Neuronal stem cell (in vitro differentiated cells): ENCODE measurements at regions not wholly inside any gene's neighbourhood (a gene's known extent, or its start where the extent isn't known, plus 50 kb on each side); places are given as distances from the start of the nearest gene placed in this dataset.

Experiments used
- DNase-seq: peaks from one replicate; pipeline ENCODE4 v3.0.0-alpha.2; 2013; ENCODE audit warnings: low spot score
- H2AFZ ChIP-seq: one replicate; pipeline ENCODE4 v1.6.1; 2013; ENCODE audit warnings: mild to moderate bottlenecking, low read length, inconsistent platforms
- H2AK5ac ChIP-seq: 2 replicates; pipeline ENCODE4 v1.6.1; 2013; ENCODE audit warnings: low read depth, mild to moderate bottlenecking, inconsistent platforms, low read length, moderate library complexity, mixed read lengths
- H2BK120ac ChIP-seq: 2 replicates; pipeline ENCODE4 v1.6.1; 2013; ENCODE audit warnings: low read depth, mild to moderate bottlenecking, inconsistent platforms, low read length, moderate library complexity, mixed read lengths
- H2BK12ac ChIP-seq: one replicate; pipeline ENCODE4 v1.6.1; 2013; ENCODE audit warnings: low read length, inconsistent platforms
- H2BK15ac ChIP-seq: 2 replicates; pipeline ENCODE4 v1.6.1; 2013; ENCODE audit warnings: mild to moderate bottlenecking, low read length, inconsistent platforms, mixed read lengths
- H2BK5ac ChIP-seq: one replicate; pipeline ENCODE4 v1.6.1; 2013; ENCODE audit warnings: inconsistent platforms, mild to moderate bottlenecking, low read length, moderate library complexity
- H3K14ac ChIP-seq: one replicate; pipeline ENCODE4 v1.6.1; 2013; ENCODE audit warnings: low read length, inconsistent platforms
- H3K18ac ChIP-seq: 2 replicates; pipeline ENCODE4 v1.6.1; 2013; ENCODE audit warnings: low read length, inconsistent platforms
- H3K23ac ChIP-seq: 2 replicates; pipeline ENCODE4 v1.6.1; 2013; ENCODE audit warnings: low read depth, mild to moderate bottlenecking, mixed read lengths, low read length, inconsistent platforms; ENCODE audit not compliant: poor library complexity
- H3K27ac ChIP-seq: replicated peaks from 3 replicates; pipeline ENCODE4 v1.5.1; 2013; ENCODE audit warnings: low read length, inconsistent platforms
- H3K27me3 ChIP-seq, 3 experiments: 2 replicates each; pipeline ENCODE4 v1.6.1; 2013; ENCODE audit warnings: low read length in 3 of 3, mild to moderate bottlenecking in 2 of 3, inconsistent platforms in 1 of 3, low read depth in 1 of 3, mixed read lengths in 1 of 3, moderate library complexity in 1 of 3; ENCODE audit not compliant: control insufficient read depth in 3 of 3, insufficient read depth in 3 of 3
- H3K36me3 ChIP-seq, 2 donors: replicated peaks in 1 of 2; 2 replicates each; pipeline ENCODE4 v1.6.1; 2013; ENCODE audit warnings: low read length in 2 of 2; ENCODE audit not compliant: control insufficient read depth in 2 of 2, insufficient read depth in 2 of 2
- H3K4ac ChIP-seq: 2 replicates; pipeline ENCODE4 v1.6.1; 2013; ENCODE audit warnings: inconsistent platforms, mild to moderate bottlenecking, low read length, moderate library complexity
- H3K4me1 ChIP-seq, 2 donors: 1 replicate in 1 of 2; 2 replicates in 1 of 2; pipeline ENCODE4 v1.6.1; 2013; ENCODE audit warnings: low read length in 2 of 2, low read depth in 1 of 2; ENCODE audit not compliant: control insufficient read depth in 2 of 2, insufficient read depth in 1 of 2
- H3K4me2 ChIP-seq: one replicate; pipeline ENCODE4 v1.6.1; 2013; ENCODE audit warnings: mild to moderate bottlenecking, low read length, inconsistent platforms; ENCODE audit not compliant: insufficient read depth, poor library complexity, severe bottlenecking
- H3K4me3 ChIP-seq, 2 donors: 2 replicates each; pipeline ENCODE4 v1.5.1; 2013; ENCODE audit warnings: low read length in 2 of 2, mild to moderate bottlenecking in 2 of 2, inconsistent platforms in 1 of 2, moderate library complexity in 1 of 2
- H3K79me1 ChIP-seq: one replicate; pipeline ENCODE4 v1.6.1; 2013; ENCODE audit warnings: low read depth, mild to moderate bottlenecking, inconsistent platforms, low read length, moderate library complexity
- H3K9ac ChIP-seq: one replicate; pipeline ENCODE4 v1.6.1; 2013; ENCODE audit warnings: mild to moderate bottlenecking, low read depth, low read length, inconsistent platforms; ENCODE audit not compliant: poor library complexity
- H3K9me3 ChIP-seq, 2 donors: replicated peaks in 1 of 2; 2 replicates each; pipeline versions ENCODE3 to v1.6.1; 2013; ENCODE audit warnings: low read length in 2 of 2, mild to moderate bottlenecking in 2 of 2, inconsistent platforms in 1 of 2, low read depth in 1 of 2, mixed read lengths in 1 of 2, moderate library complexity in 1 of 2; ENCODE audit not compliant: control insufficient read depth in 2 of 2, insufficient read depth in 1 of 2
- H4K8ac ChIP-seq: one replicate; pipeline ENCODE4 v1.6.1; 2013; ENCODE audit warnings: low read depth, mild to moderate bottlenecking, inconsistent platforms, low read length, moderate library complexity
- H4K91ac ChIP-seq: one replicate; pipeline ENCODE4 v1.6.1; 2013; ENCODE audit warnings: low read length, low read depth, mild to moderate bottlenecking, inconsistent platforms; ENCODE audit not compliant: poor library complexity
- WGBS, 2 donors: extraction: QIAGEN DNeasy Blood & Tissue Kit; methylation state at CpG; one replicate each; pipeline ENCODE4 v1.1.7; 2013; ENCODE audit warnings: missing lambda C conversion rate in 2 of 2, mixed read lengths in 1 of 2; ENCODE audit not compliant: insufficient read length in 2 of 2, insufficient replicate concordance in 1 of 2; ENCODE audit errors: extremely low coverage in 2 of 2; 5-methylcytosine and 5-hydroxymethylcytosine counted together

DNA sequence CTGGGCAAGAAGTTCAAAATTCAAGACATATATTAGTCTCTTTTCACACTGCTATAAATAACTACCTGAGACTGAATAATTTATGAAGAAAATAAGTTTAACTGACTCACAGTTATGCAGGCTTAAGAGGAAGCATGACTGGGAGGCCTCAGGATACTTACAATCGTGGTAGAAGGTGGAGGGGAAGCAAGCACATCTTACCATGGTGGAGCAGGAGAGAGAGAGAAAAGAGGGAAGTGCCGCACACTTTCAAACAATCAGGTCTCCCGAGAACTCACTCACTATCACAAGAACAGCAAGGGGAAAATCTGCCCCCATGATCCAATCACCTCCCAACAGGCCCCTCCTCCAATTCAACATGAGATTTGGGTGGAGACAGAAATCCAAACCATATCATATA, 273.3 kb upstream of the RASGEF1B start:
- Histone ChIP-seq H3K9me3 (no peaks in the 10 kb centered on the region), H3K18ac (no peak overlapping the region), H3K4me3 (no peak overlapping the region), H3K4ac (no peak overlapping the region), H3K27ac (no peak overlapping the region), H2BK5ac (no peak overlapping the region), H2BK120ac (no peak overlapping the region), H3K9ac (no peak overlapping the region), H3K27me3 (no peaks in the 10 kb centered on the region), H3K36me3 (no peaks in the 10 kb centered on the region), H4K91ac (no peak overlapping the region), H2AK5ac (no peak overlapping the region), H3K23ac (no peak overlapping the region), H3K4me2 (no peak overlapping the region), H2AFZ (no peak overlapping the region), H3K4me1 (no peaks in the 10 kb centered on the region), H2BK12ac (no peak overlapping the region), H3K14ac (no peak overlapping the region), H3K79me1 (no peaks in the 10 kb centered on the region), H4K8ac (no peak overlapping the region), H2BK15ac (no peak overlapping the region)
- DNase-seq = no peak
- WGBS, 2 donors = no CpG with 5 or more reads among the region's 3 CpGs

DNA sequence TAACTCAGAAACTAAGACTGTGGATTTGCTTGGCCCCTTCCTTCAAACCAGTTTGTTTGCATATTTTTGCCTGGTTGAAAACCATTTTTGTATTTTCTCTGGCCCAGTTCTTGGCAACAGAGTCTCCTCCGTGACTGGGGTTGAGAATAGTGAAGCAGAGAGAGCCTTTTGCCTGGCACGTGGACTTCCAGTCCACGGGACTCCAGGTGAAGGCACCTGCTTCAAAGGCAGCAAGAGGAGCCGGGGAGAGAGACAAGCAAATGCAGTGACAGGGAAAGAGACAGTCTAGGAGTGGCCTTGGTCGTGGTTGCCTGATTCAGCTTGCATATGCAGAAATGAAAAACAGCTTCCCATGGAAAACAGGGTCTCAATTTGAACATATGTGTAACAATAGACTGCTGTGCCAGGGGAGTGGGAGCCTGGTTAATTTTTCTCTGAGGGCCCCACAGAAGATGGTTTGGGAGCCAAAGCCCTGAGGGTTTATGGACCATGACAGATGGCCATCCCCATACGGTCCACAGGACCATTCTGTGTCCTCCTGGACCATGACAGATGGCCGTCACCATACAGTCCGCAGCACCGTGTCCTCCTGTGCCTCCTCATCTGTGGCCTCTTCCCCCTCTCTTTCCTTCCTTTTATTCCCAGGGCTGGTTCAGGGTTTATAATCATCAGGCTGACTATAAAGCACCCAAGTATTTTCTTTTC, 272.2 kb upstream of the RASGEF1B start:
- Histone ChIP-seq H2BK12ac (no peak overlapping the region), H3K27me3 (no peaks in the 10 kb centered on the region), H3K4me1 (peaks cover 0 to 2% of the 10 kb centered on the region in 2 donors), H3K18ac (peak overlapping the region; percentile 5), H3K23ac (no peak overlapping the region), H3K4me3 (no peak overlapping the region), H2BK120ac (no peak overlapping the region), H3K9ac (no peak overlapping the region), H4K8ac (no peak overlapping the region), H2AFZ (no peak overlapping the region), H3K36me3 (no peaks in the 10 kb centered on the region), H2BK15ac (no peak overlapping the region), H4K91ac (no peak overlapping the region), H3K27ac (no peak overlapping the region), H2BK5ac (no peak overlapping the region), H3K9me3 (no peaks in the 10 kb centered on the region), H3K14ac (no peak overlapping the region), H3K79me1 (no peaks in the 10 kb centered on the region), H3K4ac (no peak overlapping the region), H2AK5ac (no peak overlapping the region), H3K4me2 (no peak overlapping the region)
- no peak for DNase-seq
- no CpG with 5 or more reads among the region's 9 CpGs for WGBS, 2 donors

DNA sequence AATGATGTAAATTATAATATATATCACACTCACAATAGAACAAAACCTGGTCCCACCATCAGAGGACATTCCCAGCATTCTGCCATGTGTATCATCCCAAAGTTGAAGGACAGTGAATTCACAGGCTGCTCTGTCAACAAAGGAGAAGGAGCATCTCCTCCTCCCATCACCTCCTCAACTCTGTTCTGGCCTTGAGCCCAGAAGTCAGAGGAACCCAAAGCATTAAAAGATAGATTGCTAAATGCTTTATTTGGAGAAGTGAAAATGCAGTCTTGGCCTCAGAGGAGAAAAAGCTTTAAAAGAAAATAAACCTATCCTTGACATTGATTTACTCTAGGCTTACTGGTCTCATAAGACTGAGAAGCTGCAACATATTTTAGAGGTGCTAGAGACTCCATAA, 268.8 kb upstream of the RASGEF1B start:
- Histone ChIP-seq H3K4ac (no peak overlapping the region), H3K27ac (no peak overlapping the region), H4K91ac (no peak overlapping the region), H2AK5ac (no peak overlapping the region), H3K9ac (no peak overlapping the region), H2BK5ac (no peak overlapping the region), H2AFZ (no peak overlapping the region), H2BK15ac (no peak overlapping the region), H2BK12ac (no peak overlapping the region), H4K8ac (no peak overlapping the region), H3K27me3 (no peaks in the 10 kb centered on the region), H3K4me3 (no peak overlapping the region), H2BK120ac (no peak overlapping the region), H3K4me1 (peaks cover 0 to 2% of the 10 kb centered on the region in 2 donors), H3K14ac (no peak overlapping the region), H3K4me2 (no peak overlapping the region), H3K79me1 (no peaks in the 10 kb centered on the region), H3K36me3 (no peaks in the 10 kb centered on the region), H3K9me3 (no peaks in the 10 kb centered on the region), H3K18ac (no peak overlapping the region), H3K23ac (no peak overlapping the region)
- DNase-seq = no peak

DNA sequence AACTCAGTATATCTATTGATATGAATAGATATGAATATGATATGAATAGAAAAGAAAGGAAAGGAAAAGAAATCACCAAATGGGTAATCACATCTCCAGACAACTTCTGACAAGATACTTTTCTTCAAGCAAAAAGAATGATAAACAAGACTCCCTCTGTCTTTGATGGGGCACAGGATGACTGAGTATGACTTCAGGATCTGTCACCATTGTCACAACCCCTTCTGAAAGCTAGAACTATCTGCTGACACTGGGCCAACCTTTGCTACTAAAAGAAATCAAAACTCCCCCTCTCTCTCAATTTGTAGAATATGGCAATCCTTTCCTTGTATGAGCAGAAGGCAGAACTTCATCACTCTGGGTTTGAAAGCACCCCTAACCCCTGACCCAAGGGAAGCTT, 267.2 kb upstream of the RASGEF1B start:
- H3K36me3 ChIP-seq = no peaks in the 10 kb centered on the region
- H3K23ac ChIP-seq = no peak overlapping the region
- no peak overlapping the region for H2BK5ac ChIP-seq
- H3K18ac ChIP-seq = no peak overlapping the region
- no peak overlapping the region for H4K91ac ChIP-seq
- no peaks in the 10 kb centered on the region for H3K27me3 ChIP-seq
- H3K4me2 ChIP-seq = no peak overlapping the region
- H3K4ac ChIP-seq = no peak overlapping the region
- no peak overlapping the region for H2BK12ac ChIP-seq
- H3K9me3 ChIP-seq = no peaks in the 10 kb centered on the region
- H2BK15ac ChIP-seq = no peak overlapping the region
- no peak overlapping the region for H3K14ac ChIP-seq
- no peak overlapping the region for H3K27ac ChIP-seq
- H2BK120ac ChIP-seq = no peak overlapping the region
- H4K8ac ChIP-seq = no peak overlapping the region
- no peak overlapping the region for H3K9ac ChIP-seq
- H3K4me3 ChIP-seq = no peak overlapping the region
- H2AK5ac ChIP-seq = no peak overlapping the region
- H2AFZ ChIP-seq = no peak overlapping the region
- peaks cover 0 to 2% of the 10 kb centered on the region in 2 donors for H3K4me1 ChIP-seq
- no peaks in the 10 kb centered on the region for H3K79me1 ChIP-seq
- no peak for DNase-seq
